GM12874 (cell line): ENCODE measurements at regions not wholly inside any gene's neighbourhood (a gene's known extent, or its start where the extent isn't known, plus 50 kb on each side); places are given as distances from the start of the nearest gene placed in this dataset.

Experiments
- TF ChIP-seq, protein P1 (sequence below): IDR thresholded peaks from 2 replicates; pipeline ENCODE4 v1.5.1; 2011; ENCODE audit warnings: low read depth, mild to moderate bottlenecking, control low read depth, low read length, moderate library complexity; ENCODE audit not compliant: insufficient read depth

DNA sequence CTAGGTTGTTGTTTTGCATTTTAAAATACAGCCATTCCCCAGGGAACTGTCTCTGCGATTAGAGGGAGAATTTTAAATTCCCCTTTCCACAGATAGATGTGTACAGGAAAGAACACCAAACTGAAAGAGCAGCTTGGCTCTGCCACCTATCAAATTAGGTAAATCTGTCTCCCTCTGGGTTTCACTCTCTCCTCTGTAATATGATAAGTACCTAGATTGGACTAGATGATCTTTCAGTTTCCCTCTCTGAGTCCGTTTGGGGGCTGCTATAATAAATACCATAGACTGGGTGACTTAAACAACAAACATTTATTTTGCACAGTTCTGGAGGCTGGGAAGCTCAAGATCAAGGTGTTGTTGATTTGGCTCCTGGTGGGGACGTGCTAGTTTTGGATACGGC, 186.0 kb downstream of the KIF20B start:
- TF ChIP-seq, protein P1, sequence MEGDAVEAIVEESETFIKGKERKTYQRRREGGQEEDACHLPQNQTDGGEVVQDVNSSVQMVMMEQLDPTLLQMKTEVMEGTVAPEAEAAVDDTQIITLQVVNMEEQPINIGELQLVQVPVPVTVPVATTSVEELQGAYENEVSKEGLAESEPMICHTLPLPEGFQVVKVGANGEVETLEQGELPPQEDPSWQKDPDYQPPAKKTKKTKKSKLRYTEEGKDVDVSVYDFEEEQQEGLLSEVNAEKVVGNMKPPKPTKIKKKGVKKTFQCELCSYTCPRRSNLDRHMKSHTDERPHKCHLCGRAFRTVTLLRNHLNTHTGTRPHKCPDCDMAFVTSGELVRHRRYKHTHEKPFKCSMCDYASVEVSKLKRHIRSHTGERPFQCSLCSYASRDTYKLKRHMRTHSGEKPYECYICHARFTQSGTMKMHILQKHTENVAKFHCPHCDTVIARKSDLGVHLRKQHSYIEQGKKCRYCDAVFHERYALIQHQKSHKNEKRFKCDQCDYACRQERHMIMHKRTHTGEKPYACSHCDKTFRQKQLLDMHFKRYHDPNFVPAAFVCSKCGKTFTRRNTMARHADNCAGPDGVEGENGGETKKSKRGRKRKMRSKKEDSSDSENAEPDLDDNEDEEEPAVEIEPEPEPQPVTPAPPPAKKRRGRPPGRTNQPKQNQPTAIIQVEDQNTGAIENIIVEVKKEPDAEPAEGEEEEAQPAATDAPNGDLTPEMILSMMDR, result no peak

DNA sequence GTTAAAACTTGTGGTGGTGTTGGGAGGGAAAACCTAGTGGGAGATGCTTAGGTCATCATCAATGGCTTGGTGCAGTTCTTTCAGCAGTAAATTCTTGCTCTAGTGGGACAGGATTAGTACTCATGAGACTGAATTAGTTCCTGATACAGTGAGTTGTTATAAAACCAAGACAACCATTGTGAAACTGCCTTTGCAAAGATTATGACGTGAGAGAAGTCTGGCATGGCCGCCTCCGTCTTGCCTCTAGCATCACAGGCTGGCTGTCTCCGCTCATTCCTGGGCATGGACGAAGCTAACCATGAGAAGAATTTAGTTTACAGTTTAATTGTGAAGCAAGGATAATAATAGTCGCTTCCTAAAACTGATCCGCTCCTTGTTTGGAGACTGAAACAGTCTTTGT, 186.4 kb downstream of the KIF20B start:
- TF ChIP-seq, protein P1, result no peak

DNA sequence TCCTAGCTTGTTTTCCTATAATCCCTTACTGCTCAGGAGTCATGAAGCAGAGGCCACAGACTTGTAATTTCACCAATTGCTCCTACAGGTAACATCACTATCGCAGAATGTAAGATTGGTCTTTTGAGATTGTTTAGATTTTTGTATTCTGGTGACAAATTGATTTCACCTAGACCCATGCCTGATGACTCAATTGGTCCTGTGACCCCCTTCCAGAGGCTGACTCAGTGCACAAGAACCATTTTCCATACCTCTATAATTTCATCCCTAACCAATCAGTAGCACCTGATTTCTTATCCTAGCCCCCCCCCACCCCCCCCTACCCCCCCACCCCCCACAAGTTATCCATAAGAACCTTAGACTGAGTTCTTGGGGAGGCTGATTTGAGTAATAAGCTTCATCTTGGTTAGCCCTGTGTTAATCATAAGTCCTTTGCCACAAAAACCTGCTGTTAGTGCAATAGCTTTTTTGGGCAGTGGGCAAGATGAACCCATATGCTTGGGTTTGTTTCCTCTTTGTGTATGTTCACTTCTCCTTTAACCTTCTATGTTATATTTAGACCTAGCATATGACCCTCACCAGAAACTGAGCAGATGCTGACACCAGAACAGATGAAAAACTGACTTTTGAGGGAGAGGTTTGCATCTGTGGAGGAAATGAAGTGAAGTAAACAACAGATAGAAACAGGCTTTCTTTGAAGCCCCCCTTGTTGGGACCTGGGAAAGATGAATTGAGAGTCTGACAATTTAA, 187.1 kb downstream of the KIF20B start:
- TF ChIP-seq, protein P1, result no peak

DNA sequence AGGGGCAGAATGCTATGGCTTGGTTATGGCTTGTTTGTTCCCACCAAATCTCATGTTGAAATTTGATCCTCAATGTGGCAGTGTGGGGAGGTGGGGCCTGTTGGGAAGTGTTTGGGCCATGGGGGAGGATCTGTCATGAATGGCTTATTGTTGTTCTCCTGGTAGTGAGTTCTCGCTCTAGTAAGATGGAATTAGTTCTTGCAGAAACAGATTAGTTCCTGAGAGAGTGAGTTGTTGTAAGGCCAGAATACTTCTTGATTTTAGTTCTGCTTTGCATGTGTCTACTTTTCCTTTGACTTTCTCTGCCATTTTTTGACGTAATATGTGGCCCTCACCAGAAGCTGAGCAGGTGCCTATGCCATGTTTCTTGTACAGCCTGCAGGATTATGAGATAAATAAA, 188.2 kb downstream of the KIF20B start:
- TF ChIP-seq, protein P1, result no peak

DNA sequence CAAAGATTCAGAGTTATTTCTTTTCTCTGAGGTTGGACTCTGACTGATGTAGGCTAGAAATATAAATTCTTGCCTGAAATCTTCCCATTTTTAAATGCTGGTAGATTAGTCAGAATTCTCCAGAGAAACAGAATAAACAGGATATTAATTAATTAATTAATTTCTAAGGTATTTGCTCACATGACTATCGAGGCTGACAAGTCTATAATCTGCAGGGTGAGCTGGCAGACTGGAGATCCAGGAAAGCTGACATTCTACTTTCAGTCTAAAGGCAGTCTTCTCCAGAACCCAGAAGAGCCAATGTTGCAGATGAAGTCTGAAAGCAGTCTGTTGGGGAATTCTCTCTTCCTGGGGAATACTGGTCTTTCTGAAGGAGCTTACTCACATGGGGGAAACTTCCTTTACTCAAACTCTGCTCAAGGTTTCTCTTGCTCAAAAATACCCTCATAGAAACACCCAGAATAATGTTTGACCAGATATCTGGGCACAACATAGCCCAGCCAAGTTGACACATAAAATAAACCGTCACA, 189.7 kb downstream of the KIF20B start:
- TF ChIP-seq, protein P1, result no peak

DNA sequence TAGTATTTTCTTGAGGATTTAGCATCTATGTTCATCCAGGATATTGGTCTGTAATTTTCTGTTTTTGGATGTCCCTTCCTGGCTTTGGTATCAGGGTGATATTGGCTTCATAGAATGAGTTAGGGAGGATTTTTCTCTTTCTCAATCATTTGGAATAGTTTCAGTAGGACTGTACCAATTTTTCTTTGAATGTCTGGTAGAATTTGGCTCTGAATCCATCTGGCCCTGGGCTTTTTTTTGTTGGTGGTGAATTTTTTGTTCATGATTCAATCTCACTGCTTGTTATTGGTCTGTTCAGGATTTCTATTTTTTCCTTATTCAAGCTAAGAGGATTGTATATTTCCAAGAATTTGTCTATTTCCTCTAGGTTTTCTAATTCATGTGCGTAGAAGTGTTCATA, 192.7 kb downstream of the KIF20B start:
- TF ChIP-seq, protein P1, result no peak

DNA sequence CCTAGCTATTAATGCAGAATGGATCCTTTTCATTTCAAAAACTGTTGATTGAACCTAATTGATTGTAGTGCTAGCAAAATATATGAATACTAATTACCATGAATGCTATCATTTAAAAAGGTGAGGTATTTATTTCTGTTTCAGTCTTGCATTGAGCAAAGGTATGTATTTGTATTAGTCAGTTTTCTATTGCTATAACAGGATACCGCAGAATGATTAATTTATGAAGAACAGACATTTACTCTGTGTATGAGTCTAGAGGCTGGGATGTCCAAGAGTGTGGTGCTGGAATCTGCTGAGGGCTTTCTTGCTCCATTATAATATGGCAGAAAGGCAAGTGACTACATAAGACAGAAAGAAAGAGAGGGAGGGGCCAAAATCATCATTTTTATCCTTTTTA, 199.2 kb downstream of the KIF20B start:
- TF ChIP-seq, protein P1, result no peak

DNA sequence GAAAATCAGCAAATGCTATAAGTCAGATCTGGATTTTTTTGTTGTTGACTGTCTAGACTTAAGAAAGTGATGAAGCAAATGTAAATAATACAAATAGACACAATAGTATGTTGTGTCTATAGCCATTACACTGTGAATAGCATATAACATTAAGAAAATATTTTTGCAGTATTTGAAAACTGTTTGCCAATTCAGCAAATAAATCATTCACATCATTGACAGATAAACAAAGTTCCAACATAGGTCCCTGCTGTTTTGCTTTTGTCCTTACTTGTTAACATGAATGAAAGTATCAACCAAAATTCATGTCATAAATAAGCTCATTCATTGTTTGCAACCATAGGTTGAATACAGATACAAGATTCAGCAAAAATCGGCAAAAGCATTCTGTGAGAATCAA, 200.5 kb downstream of the KIF20B start:
- TF ChIP-seq, protein P1, result no peak
